ENCODE measurements at regions not wholly inside any gene's neighbourhood (a gene's known extent, or its start where the extent isn't known, plus 50 kb on each side); places are given as distances from the start of the nearest gene placed in this dataset.
A peak's percentile ranks its signal among the peaks of the same experiment; 100 is the strongest.
"Not testable (repeated sequence)": the region's sequence is repeated elsewhere in the genome, so short reads cannot be mapped to it uniquely, and the experiment has no call there.

- DNase-seq, result no peak
Observed at GRCh38 chr11:56855217-56855616, 106.7 kb upstream of the OR9G4 start.

GRCh38 chr11:56852131-56852530 lies 103.6 kb upstream of the OR9G4 start:
- no peak for DNase-seq

GRCh38 chr11:56849852-56850251 lies 101.4 kb upstream of the OR9G4 start:
- no peak for DNase-seq

GRCh38 chr11:56849250-56849649 lies 100.8 kb upstream of the OR9G4 start:
- DNase-seq, result no peak

- no peak for DNase-seq
Observed at GRCh38 chr11:56848141-56848809, 99.8 kb upstream of the OR9G4 start.

GRCh38 chr11:56846631-56847576 lies 98.4 kb upstream of the OR9G4 start:
- no peak for DNase-seq

- DNase-seq, result no peak
Observed at GRCh38 chr11:56845121-56845732, 96.7 kb upstream of the OR9G4 start.

GRCh38 chr11:56843816-56844215 lies 95.3 kb upstream of the OR9G4 start:
- DNase-seq, result no peak

GRCh38 chr11:56842814-56843794 lies 94.6 kb upstream of the OR9G4 start:
- DNase-seq, result no peak

GRCh38 chr11:56841210-56841810 lies 92.8 kb upstream of the OR9G4 start:
- DNase-seq, result peak; percentile 46

GRCh38 chr11:56827357-56827756 lies 78.9 kb upstream of the OR9G4 start:
- DNase-seq, result not testable (repeated sequence)

GRCh38 chr11:56819916-56820315 lies 71.4 kb upstream of the OR9G4 start:
- no peak for DNase-seq

GRCh38 chr11:56817661-56818060 lies 69.2 kb upstream of the OR9G4 start:
- DNase-seq, result no peak

GRCh38 chr11:56816259-56816658 lies 67.8 kb upstream of the OR9G4 start:
- DNase-seq, result no peak

- no peak for DNase-seq
Observed at GRCh38 chr11:56808326-56808725, 59.8 kb upstream of the OR9G4 start.

- no peak for DNase-seq
Observed at GRCh38 chr11:56799691-56800210, 51.3 kb upstream of the OR9G4 start.
